NCI-H460 (cell line): ENCODE measurements at regions not wholly inside any gene's neighbourhood (a gene's known extent, or its start where the extent isn't known, plus 50 kb on each side); places are given as distances from the start of the nearest gene placed in this dataset.
"Not testable (repeated sequence)": the region's sequence is repeated elsewhere in the genome, so short reads cannot be mapped to it uniquely, and the experiment has no call there.

Experiments used
- DNase-seq: peaks from one replicate; pipeline ENCODE4 v3.0.0-alpha.2; 2016; ENCODE audit warnings: low read depth; ENCODE audit errors: extremely low read depth
- small RNA-seq, 2 experiments: library from RNA; depleted of rRNA; stranded (forward); fragments of <200 nt; gene quantifications; one replicate each; pipeline ENCODE3, GENCODE V24; 2014

GRCh38 chrX:22758807-22759481, 240.8 kb upstream of the DDX53 start:
- no peak for DNase-seq

- DNase-seq: no peak
Observed at GRCh38 chrX:22760513-22761057, 239.2 kb upstream of the DDX53 start.

GRCh38 chrX:22788221-22788620, 211.5 kb upstream of the DDX53 start:
- DNase-seq: no peak

- no peak for DNase-seq
Observed at GRCh38 chrX:22795671-22796070, 204.1 kb upstream of the DDX53 start.

GRCh38 chrX:22800360-22800759, 199.4 kb upstream of the DDX53 start:
- DNase-seq: peak; percentile 50

GRCh38 chrX:22800806-22801205, 199.0 kb upstream of the DDX53 start:
- peak; percentile 4 for DNase-seq

GRCh38 chrX:22803353-22803752, 196.4 kb upstream of the DDX53 start:
- DNase-seq: no peak

GRCh38 chrX:22810876-22811275, 188.9 kb upstream of the DDX53 start:
- no peak for DNase-seq

- no peak for DNase-seq
Observed at GRCh38 chrX:22818061-22818460, 181.7 kb upstream of the DDX53 start.

- DNase-seq: no peak
Observed at GRCh38 chrX:22855693-22856092, 144.1 kb upstream of the DDX53 start.

GRCh38 chrX:22859642-22860041, 140.1 kb upstream of the DDX53 start:
- no peak for DNase-seq

- DNase-seq: not testable (repeated sequence)
Observed at GRCh38 chrX:22866801-22867200, 133.0 kb upstream of the DDX53 start.

- no peak for DNase-seq
Observed at GRCh38 chrX:22882543-22882942, 117.2 kb upstream of the DDX53 start.

- no peak for DNase-seq
Observed at GRCh38 chrX:22889819-22890218, 109.9 kb upstream of the DDX53 start.

GRCh38 chrX:22912616-22913015, 87.1 kb upstream of the DDX53 start:
- no peak for DNase-seq

GRCh38 chrX:22922961-22923360, 76.8 kb upstream of the DDX53 start:
- no peak for DNase-seq

GRCh38 chrX:22934640-22935039, 65.1 kb upstream of the DDX53 start:
- DNase-seq: no peak

GRCh38 chrX:22944945-22945344, 54.8 kb upstream of the DDX53 start:
- DNase-seq: no peak

Small RNA genes lying in the stretch of these regions (small RNA-seq; reads per million reads assigned to genes)
- gene RNU6-266P: 0 reads per million in 2 experiments
